CD4-positive, alpha-beta memory T cell (primary cell): ENCODE measurements at regions not wholly inside any gene's neighbourhood (a gene's known extent, or its start where the extent isn't known, plus 50 kb on each side); places are given as distances from the start of the nearest gene placed in this dataset.
A peak's percentile ranks its signal among the peaks of the same experiment; 100 is the strongest.
"Not testable (repeated sequence)": the region's sequence is repeated elsewhere in the genome, so short reads cannot be mapped to it uniquely, and the experiment has no call there.

Experiments used
- CTCF ChIA-PET: fragments of 350-600 bp; sonication (Branson Sonifier 250); formaldehyde crosslinking; loops from one replicate; lab custom pipeline; 2021; ENCODE audit warnings: inconsistent platforms; ENCODE audit not compliant: partially characterized antibody; lab: Charles Lee
- POLR2A ChIA-PET: fragments of 350-600 bp; sonication (Branson Sonifier 250); formaldehyde crosslinking; loops from one replicate; lab custom pipeline; 2021; ENCODE audit not compliant: partially characterized antibody; lab: Charles Lee
- DNase-seq, 5 donors: peaks; one replicate each; pipeline versions ENCODE4 v3.0.0 to v3.0.0-alpha.2; 2020 to 2022; ENCODE audit warnings: mixed read lengths in 1 of 5
- H3K27ac ChIP-seq: one replicate; pipeline ENCODE4 v1.7.0; 2013; ENCODE audit warnings: low read depth, low read length
- H3K27me3 ChIP-seq: 2 replicates; pipeline ENCODE4 v1.7.0; 2013; ENCODE audit warnings: mild to moderate bottlenecking, low read length, moderate library complexity; ENCODE audit not compliant: insufficient read depth
- H3K36me3 ChIP-seq: 2 replicates; pipeline ENCODE4 v1.7.0; 2013; ENCODE audit warnings: mild to moderate bottlenecking, low read length, moderate library complexity; ENCODE audit not compliant: insufficient read depth
- H3K4me1 ChIP-seq: 2 replicates; pipeline ENCODE4 v1.7.0; 2013; ENCODE audit warnings: mild to moderate bottlenecking, low read length, moderate library complexity; ENCODE audit not compliant: insufficient read depth
- H3K4me3 ChIP-seq, 2 donors: one replicate each; pipeline ENCODE4 v1.7.0; 2013; ENCODE audit warnings: low read length in 2 of 2, mild to moderate bottlenecking in 1 of 2
- H3K9me3 ChIP-seq, 2 donors: one replicate each; pipeline ENCODE4 v1.7.0; 2013; ENCODE audit warnings: low read length in 2 of 2, control low read depth in 1 of 2; ENCODE audit not compliant: control insufficient read depth in 1 of 2
- H3K27ac Mint-ChIP-seq, 7 donors: one replicate each; pipeline ENCODE4 v1.8.0; 2020 to 2021; ENCODE audit warnings: mixed read lengths in 7 of 7, mild to moderate bottlenecking in 6 of 7, inconsistent platforms in 3 of 7, moderate library complexity in 3 of 7
- H3K27me3 Mint-ChIP-seq, 2 donors: one replicate each; pipeline ENCODE4 v1.8.0; 2020 to 2021; ENCODE audit warnings: mixed read lengths in 2 of 2
- H3K36me3 Mint-ChIP-seq, 2 donors: one replicate each; pipeline ENCODE4 v1.8.0; 2020 to 2021; ENCODE audit warnings: mixed read lengths in 2 of 2, inconsistent platforms in 1 of 2, mild to moderate bottlenecking in 1 of 2
- H3K4me1 Mint-ChIP-seq, 4 donors: one replicate each; pipeline ENCODE4 v1.8.0; 2020 to 2021; ENCODE audit warnings: mixed read lengths in 4 of 4, mild to moderate bottlenecking in 1 of 4
- H3K4me3 Mint-ChIP-seq, 8 donors: one replicate each; pipeline ENCODE4 v1.8.0; 2020 to 2021; ENCODE audit warnings: mixed read lengths in 8 of 8, mild to moderate bottlenecking in 7 of 8, moderate library complexity in 6 of 8, inconsistent platforms in 3 of 8
- H3K9me3 Mint-ChIP-seq, 8 donors: one replicate each; pipeline ENCODE4 v1.8.0; 2020 to 2021; ENCODE audit warnings: mixed read lengths in 8 of 8, mild to moderate bottlenecking in 5 of 8, inconsistent platforms in 3 of 8, moderate library complexity in 1 of 8
- intact Hi-C: fragments of 100-400 bp; cut with micrococcal nuclease; formaldehyde crosslinking; loops from one replicate; pipeline ENCODE4 v1.15.1; 2023

- POLR2A ChIA-PET, H3K4me1 Mint-ChIP-seq, DNase-seq, H3K27me3 Mint-ChIP-seq, H3K4me3 ChIP-seq, H3K4me1 ChIP-seq, H3K9me3 ChIP-seq, H3K36me3 Mint-ChIP-seq, intact Hi-C loops, H3K27ac Mint-ChIP-seq, H3K4me3 Mint-ChIP-seq, CTCF ChIA-PET, H3K27me3 ChIP-seq, H3K27ac ChIP-seq, H3K36me3 ChIP-seq, H3K9me3 Mint-ChIP-seq: not testable (repeated sequence)
Observed at GRCh38 chr2:111413950-111414349, 293.2 kb downstream of the BCL2L11 start.

- H3K4me1 Mint-ChIP-seq, H3K36me3 ChIP-seq, H3K9me3 Mint-ChIP-seq, H3K4me3 Mint-ChIP-seq, H3K27ac ChIP-seq, H3K27me3 Mint-ChIP-seq, intact Hi-C loops, H3K36me3 Mint-ChIP-seq, H3K9me3 ChIP-seq, H3K4me3 ChIP-seq, POLR2A ChIA-PET, CTCF ChIA-PET, H3K4me1 ChIP-seq, DNase-seq, H3K27me3 ChIP-seq: not testable (repeated sequence)
- peak overlapping the region in 2 of 7 donors; percentile 18 to 37 for H3K27ac Mint-ChIP-seq
Observed at GRCh38 chr2:111415765-111416743, 295.3 kb downstream of the BCL2L11 start.

- DNase-seq, H3K27ac Mint-ChIP-seq, H3K27ac ChIP-seq, H3K36me3 ChIP-seq, POLR2A ChIA-PET, H3K27me3 ChIP-seq, H3K9me3 Mint-ChIP-seq, H3K36me3 Mint-ChIP-seq, H3K4me3 ChIP-seq, H3K9me3 ChIP-seq, CTCF ChIA-PET, H3K4me3 Mint-ChIP-seq, H3K27me3 Mint-ChIP-seq, intact Hi-C loops, H3K4me1 ChIP-seq: not testable (repeated sequence)
- H3K4me1 Mint-ChIP-seq, result peaks cover 0 to 11% (median 2%) of the 10 kb centered on the region in 4 donors
Observed at GRCh38 chr2:111417026-111417425, 296.3 kb downstream of the BCL2L11 start.

GRCh38 chr2:111418091-111418875, 297.6 kb downstream of the BCL2L11 start:
- H3K27ac ChIP-seq, H3K27me3 Mint-ChIP-seq, H3K36me3 Mint-ChIP-seq, POLR2A ChIA-PET, DNase-seq, CTCF ChIA-PET, H3K36me3 ChIP-seq, H3K9me3 ChIP-seq, H3K27me3 ChIP-seq, H3K4me3 ChIP-seq, H3K4me1 ChIP-seq, intact Hi-C loops, H3K4me3 Mint-ChIP-seq, H3K9me3 Mint-ChIP-seq: not testable (repeated sequence)
- Mint-ChIP-seq H3K4me1 (peaks cover 0 to 14% (median 1%) of the 10 kb centered on the region in 4 donors), H3K27ac (peak overlapping the region in 2 of 7 donors; percentile 0 to 68)

DNA sequence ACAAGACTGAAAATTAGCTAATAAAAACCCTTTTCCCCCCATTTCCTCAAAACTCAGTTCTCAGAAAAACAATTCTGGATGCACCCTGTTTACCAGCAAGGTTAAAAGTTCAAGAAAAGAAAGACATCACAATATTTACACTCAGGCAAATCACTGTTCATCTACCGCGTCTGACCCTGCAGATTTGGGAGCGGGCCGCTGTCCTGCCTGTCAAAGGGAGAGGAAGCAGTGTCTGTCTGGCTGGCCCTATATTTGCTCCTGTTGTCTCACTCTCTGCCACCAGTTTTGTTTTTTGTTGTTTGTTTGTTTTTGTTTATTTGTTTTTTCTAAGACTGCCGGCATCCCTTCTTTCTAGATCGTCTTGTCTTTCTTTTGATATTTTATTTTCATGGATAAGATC, 299.4 kb downstream of the BCL2L11 start:
- H3K36me3 ChIP-seq, H3K9me3 ChIP-seq, CTCF ChIA-PET, H3K27ac ChIP-seq, DNase-seq, H3K4me1 Mint-ChIP-seq, intact Hi-C loops, H3K27me3 ChIP-seq, H3K36me3 Mint-ChIP-seq, H3K4me3 ChIP-seq, H3K4me1 ChIP-seq, H3K27me3 Mint-ChIP-seq, H3K9me3 Mint-ChIP-seq, POLR2A ChIA-PET: not testable (repeated sequence)
- H3K27ac Mint-ChIP-seq, result peak overlapping the region in 2 of 7 donors; percentile 74 to 86
- peak overlapping the region in 2 of 8 donors; percentile 67 to 74 for H3K4me3 Mint-ChIP-seq

- H3K9me3 Mint-ChIP-seq, CTCF ChIA-PET, H3K36me3 Mint-ChIP-seq, H3K27me3 ChIP-seq, POLR2A ChIA-PET, H3K27me3 Mint-ChIP-seq, H3K4me3 ChIP-seq, DNase-seq, H3K9me3 ChIP-seq, intact Hi-C loops, H3K27ac ChIP-seq, H3K36me3 ChIP-seq: not testable (repeated sequence)
- Mint-ChIP-seq H3K4me1 (peaks cover 3 to 17% (median 4%) of the 10 kb centered on the region in 4 donors), H3K4me3 (peak overlapping the region in 2 of 8 donors; percentile 46 to 66), H3K27ac (peak overlapping the region in 1 of 7 donors; percentile 82)
- peaks cover 15% of the 10 kb centered on the region for H3K4me1 ChIP-seq
Observed at GRCh38 chr2:111420835-111421234, 300.1 kb downstream of the BCL2L11 start.

GRCh38 chr2:111421949-111422348, 301.2 kb downstream of the BCL2L11 start:
- H3K9me3 Mint-ChIP-seq, intact Hi-C loops: not testable (repeated sequence)
- H3K4me3 Mint-ChIP-seq, result peak overlapping the region in 1 of 8 donors; percentile 40

More at GRCh38 chr2:111421949-111422348, 301.2 kb downstream of the BCL2L11 start:
- Mint-ChIP-seq H3K4me1 (peaks cover 4 to 22% (median 4%) of the 10 kb centered on the region in 4 donors), H3K27ac (peak overlapping the region in 3 of 7 donors; percentile 14 to 54 (median 36))
- H3K27me3 Mint-ChIP-seq, H3K9me3 ChIP-seq, DNase-seq, CTCF ChIA-PET, H3K27me3 ChIP-seq, H3K36me3 ChIP-seq, POLR2A ChIA-PET, H3K36me3 Mint-ChIP-seq, H3K4me3 ChIP-seq, H3K27ac ChIP-seq: not testable (repeated sequence)
- peaks cover 23% of the 10 kb centered on the region for H3K4me1 ChIP-seq
